Loucy (cell line): ENCODE measurements at regions not wholly inside any gene's neighbourhood (a gene's known extent, or its start where the extent isn't known, plus 50 kb on each side); places are given as distances from the start of the nearest gene placed in this dataset.

Source experiments
- H2AFZ ChIP-seq: fragments of 200-600 bp; sonication (generic); 2 replicates; pipeline ENCODE4 v1.6.0; 2016; ENCODE audit warnings: antibody characterized with exemption, mild to moderate bottlenecking, low read length, moderate library complexity
- H3F3A ChIP-seq: fragments of 200-600 bp; 2 replicates; pipeline ENCODE4 v1.6.0; 2016; ENCODE audit warnings: antibody characterized with exemption, low read depth, mild to moderate bottlenecking
- H3K27me3 ChIP-seq: fragments of 200-600 bp; sonication (generic); 2 replicates; pipeline ENCODE4 v1.6.1; 2014; ENCODE audit warnings: low read length, mild to moderate bottlenecking; ENCODE audit not compliant: insufficient read depth, poor library complexity, severe bottlenecking
- H3K36me3 ChIP-seq: fragments of 200-600 bp; sonication (generic); 2 replicates; pipeline ENCODE4 v1.6.1; 2016; ENCODE audit warnings: low read length; ENCODE audit not compliant: insufficient read depth
- H3K4me1 ChIP-seq: fragments of 200-600 bp; sonication (generic); 2 replicates; pipeline ENCODE4 v1.5.1; 2014; ENCODE audit warnings: low read length, mild to moderate bottlenecking; ENCODE audit not compliant: insufficient read depth, poor library complexity, severe bottlenecking
- H3K4me2 ChIP-seq: fragments of 200-600 bp; sonication (generic); 2 replicates; pipeline ENCODE4 v1.6.0; 2014; ENCODE audit warnings: antibody characterized with exemption, low read length, low read depth, mild to moderate bottlenecking; ENCODE audit not compliant: poor library complexity, severe bottlenecking
- H3K4me3 ChIP-seq: fragments of 200-600 bp; sonication (generic); 2 replicates; pipeline ENCODE4 v1.5.1; 2014; ENCODE audit warnings: low read length, mild to moderate bottlenecking, mixed read lengths; ENCODE audit not compliant: poor library complexity, severe bottlenecking
- H3K79me2 ChIP-seq: fragments of 200-600 bp; sonication (generic); 2 replicates; pipeline ENCODE4 v1.6.1; 2014; ENCODE audit warnings: low read length; ENCODE audit not compliant: insufficient read depth
- H3K9ac ChIP-seq: fragments of 200-600 bp; sonication (generic); 2 replicates; pipeline ENCODE4 v1.6.0; 2014; ENCODE audit warnings: mild to moderate bottlenecking, low read depth, low read length, moderate library complexity; ENCODE audit not compliant: poor library complexity, severe bottlenecking
- H3K9me2 ChIP-seq: fragments of 200-600 bp; sonication (generic); replicated peaks from 2 replicates; pipeline ENCODE4 v1.6.1; 2016; ENCODE audit warnings: low read depth, low read length, mixed read lengths
- H3K9me3 ChIP-seq: fragments of 200-600 bp; sonication (generic); 2 replicates; pipeline ENCODE4 v1.6.1; 2014; ENCODE audit warnings: mild to moderate bottlenecking, antibody characterized with exemption, low read length, low read depth; ENCODE audit not compliant: insufficient read depth
- H4K20me1 ChIP-seq: fragments of 200-600 bp; sonication (generic); 2 replicates; pipeline ENCODE4 v1.6.0; 2014; ENCODE audit warnings: antibody characterized with exemption, low read length, mild to moderate bottlenecking; ENCODE audit not compliant: insufficient read depth, poor library complexity, severe bottlenecking
- EZH2phosphoT487 ChIP-seq: fragments of 200-600 bp; IDR thresholded peaks from 2 replicates; pipeline ENCODE4 v1.6.1; 2018; ENCODE audit warnings: antibody characterized with exemption, mild to moderate bottlenecking, moderate library complexity, borderline replicate concordance
- TF ChIP-seq, protein P1 (sequence below): fragments of 200-600 bp; sonication (generic); conservative IDR thresholded peaks from 2 replicates; pipeline ENCODE4 v1.5.1; 2014; ENCODE audit warnings: mild to moderate bottlenecking, antibody characterized with exemption, low read length

- H3K9me2 ChIP-seq, result no peaks in the 10 kb centered on the region
- TF ChIP-seq, protein P1, sequence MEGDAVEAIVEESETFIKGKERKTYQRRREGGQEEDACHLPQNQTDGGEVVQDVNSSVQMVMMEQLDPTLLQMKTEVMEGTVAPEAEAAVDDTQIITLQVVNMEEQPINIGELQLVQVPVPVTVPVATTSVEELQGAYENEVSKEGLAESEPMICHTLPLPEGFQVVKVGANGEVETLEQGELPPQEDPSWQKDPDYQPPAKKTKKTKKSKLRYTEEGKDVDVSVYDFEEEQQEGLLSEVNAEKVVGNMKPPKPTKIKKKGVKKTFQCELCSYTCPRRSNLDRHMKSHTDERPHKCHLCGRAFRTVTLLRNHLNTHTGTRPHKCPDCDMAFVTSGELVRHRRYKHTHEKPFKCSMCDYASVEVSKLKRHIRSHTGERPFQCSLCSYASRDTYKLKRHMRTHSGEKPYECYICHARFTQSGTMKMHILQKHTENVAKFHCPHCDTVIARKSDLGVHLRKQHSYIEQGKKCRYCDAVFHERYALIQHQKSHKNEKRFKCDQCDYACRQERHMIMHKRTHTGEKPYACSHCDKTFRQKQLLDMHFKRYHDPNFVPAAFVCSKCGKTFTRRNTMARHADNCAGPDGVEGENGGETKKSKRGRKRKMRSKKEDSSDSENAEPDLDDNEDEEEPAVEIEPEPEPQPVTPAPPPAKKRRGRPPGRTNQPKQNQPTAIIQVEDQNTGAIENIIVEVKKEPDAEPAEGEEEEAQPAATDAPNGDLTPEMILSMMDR, result no peak
- no peak for TF ChIP-seq EZH2phosphoT487
- no peaks in the 10 kb centered on the region for H3K9me3 ChIP-seq
- no peak overlapping the region for H3K9ac ChIP-seq
- H4K20me1 ChIP-seq, result no peaks in the 10 kb centered on the region
- no peaks in the 10 kb centered on the region for H3K27me3 ChIP-seq
- no peak overlapping the region for H2AFZ ChIP-seq
- no peaks in the 10 kb centered on the region for H3F3A ChIP-seq
- H3K4me2 ChIP-seq, result no peak overlapping the region
- no peak overlapping the region for H3K4me3 ChIP-seq
- H3K36me3 ChIP-seq, result no peaks in the 10 kb centered on the region
- H3K4me1 ChIP-seq, result no peaks in the 10 kb centered on the region
- H3K79me2 ChIP-seq, result no peaks in the 10 kb centered on the region
These were observed 557.7 kb downstream of the RAB28 start for GRCh38 chr4:12926189-12927066.

- H3K4me2 ChIP-seq, result no peak overlapping the region
- TF ChIP-seq, protein P1, result no peak
These were observed 559.3 kb downstream of the RAB28 start for GRCh38 chr4:12924728-12925320.

GRCh38 chr4:12924253-12924652, 559.9 kb downstream of the RAB28 start:
- no peak for TF ChIP-seq EZH2phosphoT487
- TF ChIP-seq, protein P1, result no peak
- H3K9me3 ChIP-seq, result no peaks in the 10 kb centered on the region
- H4K20me1 ChIP-seq, result no peaks in the 10 kb centered on the region
- no peaks in the 10 kb centered on the region for H3K9me2 ChIP-seq
- H3K27me3 ChIP-seq, result no peaks in the 10 kb centered on the region
- H3K36me3 ChIP-seq, result no peaks in the 10 kb centered on the region
- no peaks in the 10 kb centered on the region for H3K79me2 ChIP-seq
- no peaks in the 10 kb centered on the region for H3K4me1 ChIP-seq
- no peak overlapping the region for H3K4me3 ChIP-seq
- no peaks in the 10 kb centered on the region for H3F3A ChIP-seq
- H2AFZ ChIP-seq, result no peak overlapping the region
- H3K9ac ChIP-seq, result no peak overlapping the region
- H3K4me2 ChIP-seq, result no peak overlapping the region

More at GRCh38 chr4:12924728-12925320, 559.3 kb downstream of the RAB28 start:
- Histone ChIP-seq H3K4me1 (no peaks in the 10 kb centered on the region), H2AFZ (no peak overlapping the region), H3K36me3 (no peaks in the 10 kb centered on the region), H3F3A (no peaks in the 10 kb centered on the region), H3K9me3 (no peaks in the 10 kb centered on the region), H3K79me2 (no peaks in the 10 kb centered on the region), H4K20me1 (no peaks in the 10 kb centered on the region), H3K9me2 (no peaks in the 10 kb centered on the region), H3K4me3 (no peak overlapping the region), H3K27me3 (no peaks in the 10 kb centered on the region), H3K9ac (no peak overlapping the region)
